ENCODE measurements at regions not wholly inside any gene's neighbourhood (a gene's known extent, or its start where the extent isn't known, plus 50 kb on each side); places are given as distances from the start of the nearest gene placed in this dataset.

- ChIA-PET CTCF (no interaction called here), POLR2A (ENCODE audit: low non-redundant PET) (no interaction called here)
- TF ChIP-seq CTCF (conservative IDR thresholded peaks at IDR 0.05; ENCODE audit: low read depth), result no peak
- H3K27ac ChIP-seq, result no peak overlapping the region
- no peak for DNase-seq (ENCODE audit: low spot score)
Observed at GRCh38 chr13:54347531-54347930, 1318.9 kb downstream of the OLFM4 start.

DNA sequence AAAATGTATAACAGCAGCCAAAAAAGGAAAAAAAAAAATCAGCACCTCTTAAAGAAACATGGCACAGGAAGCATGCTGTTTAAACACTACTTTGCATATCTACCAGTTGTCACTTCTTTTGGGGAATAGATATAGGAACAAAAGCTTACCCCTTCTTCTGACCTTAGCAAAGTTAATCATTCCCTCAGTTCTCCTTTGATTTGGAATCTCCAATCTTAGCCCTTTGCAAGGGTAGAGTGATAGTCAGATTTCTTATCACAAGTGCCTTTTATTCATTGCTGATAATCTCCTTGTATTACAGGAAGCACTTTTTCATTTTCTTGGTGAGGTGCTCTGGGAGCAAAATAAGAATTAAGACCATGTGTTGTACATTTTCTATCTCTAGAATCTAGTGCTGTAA, 1327.6 kb downstream of the OLFM4 start:
- POLR2A ChIA-PET (ENCODE audit: low non-redundant PET), result no interaction called here
- no peak for DNase-seq (ENCODE audit: low spot score)
- TF ChIP-seq CTCF (conservative IDR thresholded peaks at IDR 0.05; ENCODE audit: low read depth), result no peak
- no peak overlapping the region for H3K27ac ChIP-seq
- CTCF ChIA-PET, result no interaction called here

- CTCF ChIA-PET, result no interaction called here
- no peak overlapping the region for H3K27ac ChIP-seq
- TF ChIP-seq CTCF (conservative IDR thresholded peaks at IDR 0.05; ENCODE audit: low read depth), result no peak
Observed at GRCh38 chr13:54356849-54357248, 1328.2 kb downstream of the OLFM4 start.

GRCh38 chr13:54357284-54357933, 1328.8 kb downstream of the OLFM4 start:
- no peak for DNase-seq (ENCODE audit: low spot score)
- H3K27ac ChIP-seq, result no peak overlapping the region
- ChIA-PET POLR2A (ENCODE audit: low non-redundant PET) (no interaction called here), CTCF (no interaction called here)
- no peak for TF ChIP-seq CTCF (conservative IDR thresholded peaks at IDR 0.05; ENCODE audit: low read depth)

More at GRCh38 chr13:54356849-54357248, 1328.2 kb downstream of the OLFM4 start:
- POLR2A ChIA-PET (ENCODE audit: low non-redundant PET), result no interaction called here
- DNase-seq (ENCODE audit: low spot score), result no peak

GRCh38 chr13:54361460-54361859, 1332.8 kb downstream of the OLFM4 start:
- CTCF ChIA-PET, result no interaction called here
- no peak for TF ChIP-seq CTCF (conservative IDR thresholded peaks at IDR 0.05; ENCODE audit: low read depth)
- POLR2A ChIA-PET (ENCODE audit: low non-redundant PET), result no interaction called here

GRCh38 chr13:54366728-54367127, 1338.1 kb downstream of the OLFM4 start:
- DNase-seq (ENCODE audit: low spot score), result no peak
- no peak overlapping the region for H3K27ac ChIP-seq
- TF ChIP-seq CTCF (conservative IDR thresholded peaks at IDR 0.05; ENCODE audit: low read depth), result no peak
- ChIA-PET POLR2A (ENCODE audit: low non-redundant PET) (no interaction called here), CTCF (no interaction called here)

More at GRCh38 chr13:54361460-54361859, 1332.8 kb downstream of the OLFM4 start:
- no peak overlapping the region for H3K27ac ChIP-seq
- DNase-seq (ENCODE audit: low spot score), result no peak

Measured in RWPE1 (cell line).